Liver (tissue), 3 donors: ENCODE measurements at regions not wholly inside any gene's neighbourhood (a gene's known extent, or its start where the extent isn't known, plus 50 kb on each side); places are given as distances from the start of the nearest gene placed in this dataset.

Source experiments
- CTCF ChIP-seq: fragments of 150-350 bp; IDR thresholded peaks from 2 replicates; pipeline ENCODE4 v1.5.1; 2017; ENCODE audit warnings: improper control_type of control experiment, low read depth, low read length; ENCODE audit not compliant: missing input control
- RAD21 ChIP-seq, 2 donors: IDR thresholded peaks; 2 replicates each; pipeline ENCODE4 v1.6.1; 2016; ENCODE audit warnings: antibody characterized with exemption in 2 of 2, mild to moderate bottlenecking in 2 of 2
- ZBTB33 ChIP-seq: IDR thresholded peaks from 2 replicates; pipeline ENCODE4 v1.6.1; 2016; ENCODE audit warnings: antibody characterized with exemption
- TF ChIP-seq, protein P1 (sequence below): IDR thresholded peaks from 2 replicates; pipeline ENCODE4 v1.6.1; 2016; ENCODE audit warnings: antibody characterized with exemption
- TF ChIP-seq, protein P2 (sequence below): IDR thresholded peaks from 2 replicates; pipeline ENCODE4 v1.6.1; 2016; ENCODE audit warnings: antibody characterized with exemption
- donor health status: healthy.
- donor health status: healthy.

DNA sequence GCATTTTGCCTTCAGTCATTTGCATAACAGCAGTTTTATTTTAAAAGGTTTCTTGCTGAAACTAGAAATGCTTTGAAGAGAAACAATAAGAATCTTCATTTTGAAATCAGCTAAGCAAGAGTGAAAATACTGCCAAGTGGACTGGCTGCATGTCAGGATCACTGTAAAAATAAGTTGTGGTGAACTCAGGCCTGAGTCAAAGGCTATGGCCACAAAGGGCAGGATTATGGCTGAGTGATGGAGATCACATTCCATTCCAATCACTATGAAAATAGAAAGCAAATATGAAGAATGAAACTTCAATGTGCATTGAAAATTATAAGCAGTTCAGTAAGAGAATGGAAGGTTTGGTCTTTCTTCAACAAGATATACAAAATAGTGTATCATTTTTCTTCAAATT, 224.5 kb downstream of the PCDH18 start:
- TF ChIP-seq RAD21 (IDR thresholded peaks at IDR 0.05) (no peak), CTCF (no peak), ZBTB33 (no peak)
- TF ChIP-seq, protein P1, sequence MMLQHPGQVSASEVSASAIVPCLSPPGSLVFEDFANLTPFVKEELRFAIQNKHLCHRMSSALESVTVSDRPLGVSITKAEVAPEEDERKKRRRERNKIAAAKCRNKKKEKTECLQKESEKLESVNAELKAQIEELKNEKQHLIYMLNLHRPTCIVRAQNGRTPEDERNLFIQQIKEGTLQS = no peak
- TF ChIP-seq, protein P2, sequence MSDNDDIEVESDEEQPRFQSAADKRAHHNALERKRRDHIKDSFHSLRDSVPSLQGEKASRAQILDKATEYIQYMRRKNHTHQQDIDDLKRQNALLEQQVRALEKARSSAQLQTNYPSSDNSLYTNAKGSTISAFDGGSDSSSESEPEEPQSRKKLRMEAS = no peak
